Thyroid gland (tissue), 4 donors: ENCODE measurements at regions not wholly inside any gene's neighbourhood (a gene's known extent, or its start where the extent isn't known, plus 50 kb on each side); places are given as distances from the start of the nearest gene placed in this dataset.

ENCODE experiments used
- DNase-seq, 2 donors: peaks; one replicate each; pipeline ENCODE4 v3.0.0-alpha.2; 2019
- H3K27ac ChIP-seq, 3 donors: fragments of 200-600 bp; sonication (generic); 1 replicate in 2 of 3; 2 replicates in 1 of 3; pipeline ENCODE4 v1.5.1; 2016 to 2019; ENCODE audit warnings: mild to moderate bottlenecking in 1 of 3, moderate library complexity in 1 of 3
- H3K27me3 ChIP-seq: fragments of 200-600 bp; sonication (generic); one replicate; pipeline ENCODE4 v1.5.1; 2019
- H3K36me3 ChIP-seq, 2 donors: fragments of 200-600 bp; sonication (generic); one replicate each; pipeline ENCODE4 v1.5.1; 2016 to 2019
- H3K4me1 ChIP-seq, 2 donors: fragments of 200-600 bp; sonication (generic); one replicate each; pipeline ENCODE4 v1.5.1; 2017 to 2019
- H3K4me3 ChIP-seq, 3 donors: fragments of 200-600 bp; sonication (generic); replicated peaks in 1 of 3; 1 replicate in 2 of 3; 2 replicates in 1 of 3; pipeline ENCODE4 v1.5.1; 2016; ENCODE audit warnings: mild to moderate bottlenecking in 1 of 3
- H3K9me3 ChIP-seq: fragments of 200-600 bp; sonication (generic); one replicate; pipeline ENCODE4 v1.5.1; 2017
- POLR2A ChIP-seq, 2 donors: fragments of 450-650 bp; IDR thresholded peaks; one replicate each; pipeline ENCODE4 v1.6.1; 2017; ENCODE audit warnings: antibody characterized with exemption in 2 of 2, mild to moderate bottlenecking in 2 of 2, moderate library complexity in 1 of 2
- WGBS, 2 donors: methylation state at CpG; one replicate each; pipeline ENCODE4 v1.1.5; 2017; 5-methylcytosine and 5-hydroxymethylcytosine counted together
- intact Hi-C: fragments of 100-400 bp; cut with DNase I; formaldehyde crosslinking; loops from one replicate; pipeline ENCODE4 v1.15.1; 2023
- TF ChIP-seq, protein P1 (sequence below), 6 experiments: fragments of 200-600 bp in 3 of 6; fragments of 450-650 bp in 3 of 6; sonication (generic) in 3 of 6; IDR thresholded peaks; one replicate each; pipeline ENCODE4 v1.5.1; 2016 to 2019; ENCODE audit warnings: antibody characterized with exemption in 6 of 6, mild to moderate bottlenecking in 2 of 6, inconsistent platforms in 1 of 6, moderate library complexity in 1 of 6

DNA sequence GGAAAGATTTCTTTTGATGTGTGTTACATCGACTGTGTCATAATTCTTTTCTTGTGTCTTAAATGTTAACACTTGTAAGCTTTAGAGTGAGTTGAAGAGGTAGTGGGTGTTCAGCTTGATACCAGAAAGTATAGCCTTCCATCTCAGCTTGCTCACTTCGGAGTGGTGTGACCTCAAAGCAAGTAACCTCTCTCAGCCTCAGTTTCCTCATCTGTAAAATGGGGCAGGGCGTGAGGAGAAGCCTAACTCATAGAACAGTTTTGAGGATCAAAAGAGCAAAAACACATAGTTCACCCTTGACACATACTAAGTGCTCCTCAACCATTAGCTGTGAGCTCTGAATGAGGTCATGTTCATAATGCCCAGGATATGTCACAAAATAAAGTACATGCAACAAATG lies 434.8 kb upstream of the PROK2 start:
- DNase-seq: no peak
- WGBS, 2 donors: 86 to 97% methylated on average over 3 of the region's 3 CpGs
- no peak overlapping the region for H3K4me3 ChIP-seq
- H3K36me3 ChIP-seq: no peaks in the 10 kb centered on the region
- no peaks in the 10 kb centered on the region for H3K4me1 ChIP-seq
- H3K9me3 ChIP-seq: no peaks in the 10 kb centered on the region
- no peak overlapping the region for H3K27ac ChIP-seq
- TF ChIP-seq POLR2A (IDR thresholded peaks at IDR 0.05): no peak
- TF ChIP-seq, protein P1, sequence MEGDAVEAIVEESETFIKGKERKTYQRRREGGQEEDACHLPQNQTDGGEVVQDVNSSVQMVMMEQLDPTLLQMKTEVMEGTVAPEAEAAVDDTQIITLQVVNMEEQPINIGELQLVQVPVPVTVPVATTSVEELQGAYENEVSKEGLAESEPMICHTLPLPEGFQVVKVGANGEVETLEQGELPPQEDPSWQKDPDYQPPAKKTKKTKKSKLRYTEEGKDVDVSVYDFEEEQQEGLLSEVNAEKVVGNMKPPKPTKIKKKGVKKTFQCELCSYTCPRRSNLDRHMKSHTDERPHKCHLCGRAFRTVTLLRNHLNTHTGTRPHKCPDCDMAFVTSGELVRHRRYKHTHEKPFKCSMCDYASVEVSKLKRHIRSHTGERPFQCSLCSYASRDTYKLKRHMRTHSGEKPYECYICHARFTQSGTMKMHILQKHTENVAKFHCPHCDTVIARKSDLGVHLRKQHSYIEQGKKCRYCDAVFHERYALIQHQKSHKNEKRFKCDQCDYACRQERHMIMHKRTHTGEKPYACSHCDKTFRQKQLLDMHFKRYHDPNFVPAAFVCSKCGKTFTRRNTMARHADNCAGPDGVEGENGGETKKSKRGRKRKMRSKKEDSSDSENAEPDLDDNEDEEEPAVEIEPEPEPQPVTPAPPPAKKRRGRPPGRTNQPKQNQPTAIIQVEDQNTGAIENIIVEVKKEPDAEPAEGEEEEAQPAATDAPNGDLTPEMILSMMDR (IDR thresholded peaks at IDR 0.05): no peak
- intact Hi-C loops: no loop called here
- H3K27me3 ChIP-seq: no peaks in the 10 kb centered on the region

DNA sequence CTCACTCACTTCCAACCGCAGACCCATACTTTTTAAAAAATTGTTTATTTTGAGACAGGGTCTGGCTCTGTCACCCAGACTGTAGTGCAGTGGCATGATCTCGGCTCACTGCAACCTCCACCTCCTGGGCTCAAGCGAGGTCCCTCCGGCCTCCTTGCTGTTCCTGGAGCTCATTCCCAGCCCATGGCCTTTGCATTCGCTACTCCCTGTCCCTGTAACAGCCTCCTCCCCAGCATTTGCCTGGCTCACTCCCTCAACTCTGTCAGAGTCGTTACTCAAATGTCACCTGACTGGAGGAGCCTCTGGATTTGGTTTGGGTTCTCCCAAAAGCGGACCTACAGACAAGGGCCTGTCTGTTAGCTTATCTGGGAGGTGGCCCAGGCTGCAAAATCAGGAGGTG lies 432.6 kb upstream of the PROK2 start:
- DNase-seq: no peak
- H3K36me3 ChIP-seq: no peaks in the 10 kb centered on the region
- H3K4me3 ChIP-seq: no peak overlapping the region
- intact Hi-C loops: no loop called here
- TF ChIP-seq, protein P1 (IDR thresholded peaks at IDR 0.05): no peak
- no peak for TF ChIP-seq POLR2A (IDR thresholded peaks at IDR 0.05)
- H3K9me3 ChIP-seq: no peaks in the 10 kb centered on the region
- 84 to 89% methylated on average over 7 of the region's 7 CpGs for WGBS, 2 donors
- H3K27me3 ChIP-seq: no peaks in the 10 kb centered on the region
- no peaks in the 10 kb centered on the region for H3K4me1 ChIP-seq
- H3K27ac ChIP-seq: no peak overlapping the region

DNA sequence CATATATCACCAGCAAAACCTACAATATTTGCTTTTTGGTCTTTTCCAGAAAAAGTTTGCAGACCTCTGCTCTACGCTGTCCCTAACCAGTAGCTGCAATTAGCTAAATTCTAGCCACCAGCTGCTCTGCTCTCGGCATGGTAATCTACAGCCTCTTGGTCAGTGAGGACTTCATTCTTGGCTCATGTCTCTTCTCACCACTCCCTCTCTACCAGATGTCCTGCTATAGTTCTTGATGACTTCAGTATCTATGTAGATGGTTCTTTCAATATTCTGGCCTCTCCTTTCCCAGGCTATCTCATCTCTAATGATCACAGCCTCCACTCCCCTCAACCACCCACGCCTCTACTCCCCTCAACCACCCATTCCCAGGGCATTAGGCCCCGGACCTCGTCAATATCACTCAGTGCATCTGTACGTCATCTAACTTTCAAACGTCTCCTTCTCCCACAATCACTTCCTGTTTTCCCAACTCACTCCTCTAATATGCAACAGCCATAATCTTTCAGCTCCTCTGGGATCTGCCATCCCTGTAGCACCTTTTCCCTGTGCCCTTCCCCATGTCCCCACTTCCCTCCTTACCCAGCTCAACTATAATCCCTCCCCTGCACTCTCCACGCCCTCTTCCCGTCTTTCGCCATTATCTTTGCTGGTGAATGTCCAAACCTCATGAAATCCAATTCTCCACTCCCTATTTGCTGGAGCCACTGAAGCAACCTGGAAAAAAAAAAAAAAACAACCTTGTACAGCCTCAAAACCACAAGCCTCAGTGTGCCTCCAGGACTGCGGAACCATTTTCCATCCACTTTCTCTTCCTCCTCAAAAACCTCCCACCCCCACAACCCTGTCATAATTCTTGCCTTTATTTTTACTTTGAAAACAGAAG lies 429.4 kb upstream of the PROK2 start:
- intact Hi-C loops: no loop called here

DNA sequence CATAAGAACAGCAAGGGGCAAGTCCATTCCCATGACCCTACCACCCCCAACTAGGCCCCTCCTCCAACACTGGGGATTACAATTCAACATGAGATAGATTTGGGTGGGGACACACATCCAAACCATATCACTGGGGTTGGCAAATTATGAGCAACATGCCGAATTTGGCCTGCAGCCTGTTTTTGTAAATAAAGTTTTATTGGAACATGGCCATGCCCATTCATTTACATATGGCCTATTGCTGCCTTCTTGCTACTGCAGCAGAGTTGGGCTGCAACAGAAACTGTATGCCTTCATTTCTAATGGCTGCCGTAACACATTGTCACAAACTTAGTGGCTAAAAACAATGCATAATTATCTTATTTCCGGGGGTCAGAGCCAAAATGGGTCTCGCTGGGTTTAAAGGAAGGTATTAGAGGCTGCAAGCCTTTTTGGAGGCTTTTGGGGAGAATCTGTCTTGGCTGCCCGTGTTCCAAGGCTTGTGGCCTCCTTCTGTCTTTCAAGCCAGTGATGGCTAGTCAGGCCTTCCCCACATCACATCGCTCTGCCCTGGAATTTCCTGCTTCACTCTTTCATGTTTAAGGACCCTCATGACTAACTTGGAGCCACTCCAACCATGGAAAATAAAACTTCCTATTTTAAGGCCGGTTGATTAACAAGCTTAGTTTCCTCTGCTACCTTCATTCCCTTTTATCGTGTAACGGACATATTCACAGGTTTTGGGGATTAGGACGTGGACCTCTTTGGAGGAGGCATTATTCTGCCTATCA lies 428.5 kb upstream of the PROK2 start:
- Histone ChIP-seq H3K4me3 (no peak overlapping the region), H3K9me3 (no peaks in the 10 kb centered on the region), H3K4me1 (no peaks in the 10 kb centered on the region), H3K27ac (no peak overlapping the region), H3K36me3 (no peaks in the 10 kb centered on the region), H3K27me3 (no peaks in the 10 kb centered on the region)
- TF ChIP-seq POLR2A (IDR thresholded peaks at IDR 0.05): no peak
- TF ChIP-seq, protein P1 (IDR thresholded peaks at IDR 0.05): no peak
- WGBS, 2 donors: 69 to 74% methylated on average over 10 of the region's 10 CpGs
- DNase-seq: no peak
- intact Hi-C loops: no loop called here

More for the DNA sequence above, 429.4 kb upstream of the PROK2 start:
- Histone ChIP-seq H3K27me3 (no peaks in the 10 kb centered on the region), H3K27ac (no peak overlapping the region), H3K9me3 (no peaks in the 10 kb centered on the region), H3K36me3 (no peaks in the 10 kb centered on the region), H3K4me1 (no peaks in the 10 kb centered on the region), H3K4me3 (no peak overlapping the region)
- 83 to 91% methylated on average over 11 of the region's 11 CpGs for WGBS, 2 donors
- TF ChIP-seq, protein P1 (IDR thresholded peaks at IDR 0.05): no peak
- no peak for TF ChIP-seq POLR2A (IDR thresholded peaks at IDR 0.05)
- DNase-seq: no peak

DNA sequence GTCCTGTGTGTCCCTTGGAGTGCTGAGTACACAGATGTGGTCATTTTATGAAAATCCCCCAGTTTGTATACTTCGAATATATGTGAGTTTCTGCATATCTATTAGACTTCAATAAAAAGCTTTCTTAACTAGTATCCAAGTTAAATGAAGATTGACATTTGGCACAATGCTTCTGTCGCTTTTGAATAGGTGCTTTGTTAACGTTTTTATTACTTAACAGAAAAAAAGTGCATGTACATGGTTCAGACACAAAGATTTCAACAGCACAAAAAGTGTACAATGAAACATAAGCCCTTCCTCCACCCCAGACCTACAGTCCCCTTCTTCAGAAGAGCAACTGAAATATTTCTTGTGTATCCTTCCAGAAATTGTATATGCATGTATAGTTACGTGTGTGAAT lies 427.4 kb upstream of the PROK2 start:
- Histone ChIP-seq H3K9me3 (no peaks in the 10 kb centered on the region), H3K4me1 (no peaks in the 10 kb centered on the region), H3K36me3 (no peaks in the 10 kb centered on the region), H3K27ac (no peak overlapping the region), H3K4me3 (no peak overlapping the region), H3K27me3 (no peaks in the 10 kb centered on the region)
- intact Hi-C loops: no loop called here
- no peak for TF ChIP-seq POLR2A (IDR thresholded peaks at IDR 0.05)
- TF ChIP-seq, protein P1 (IDR thresholded peaks at IDR 0.05): no peak
- no peak for DNase-seq
- 90% methylated on average over 4 of the region's 4 CpGs for WGBS, 2 donors
